ENCODE measurements at regions not wholly inside any gene's neighbourhood (a gene's known extent, or its start where the extent isn't known, plus 50 kb on each side); places are given as distances from the start of the nearest gene placed in this dataset.

DNA sequence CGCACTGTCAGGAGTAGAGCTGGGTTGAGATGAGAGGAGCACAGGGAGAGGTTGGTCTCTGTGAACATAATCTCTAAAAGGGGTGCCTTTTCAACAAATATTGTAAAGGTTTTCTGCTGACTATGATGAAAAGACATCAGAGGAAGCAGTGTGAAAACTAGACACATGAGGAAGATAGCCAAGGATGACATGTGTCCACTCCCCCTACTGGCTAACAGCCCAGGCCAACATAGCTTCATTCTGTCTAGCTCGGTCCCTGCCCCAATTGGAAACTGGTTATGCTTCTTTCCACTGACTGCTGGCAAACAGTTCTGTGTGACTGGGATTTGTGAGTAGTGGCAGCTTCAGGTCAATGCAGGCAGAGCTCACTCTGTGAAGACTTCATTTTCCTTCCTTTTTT, 115.4 kb upstream of the ESX1 start:
- TF ChIP-seq, protein P1, sequence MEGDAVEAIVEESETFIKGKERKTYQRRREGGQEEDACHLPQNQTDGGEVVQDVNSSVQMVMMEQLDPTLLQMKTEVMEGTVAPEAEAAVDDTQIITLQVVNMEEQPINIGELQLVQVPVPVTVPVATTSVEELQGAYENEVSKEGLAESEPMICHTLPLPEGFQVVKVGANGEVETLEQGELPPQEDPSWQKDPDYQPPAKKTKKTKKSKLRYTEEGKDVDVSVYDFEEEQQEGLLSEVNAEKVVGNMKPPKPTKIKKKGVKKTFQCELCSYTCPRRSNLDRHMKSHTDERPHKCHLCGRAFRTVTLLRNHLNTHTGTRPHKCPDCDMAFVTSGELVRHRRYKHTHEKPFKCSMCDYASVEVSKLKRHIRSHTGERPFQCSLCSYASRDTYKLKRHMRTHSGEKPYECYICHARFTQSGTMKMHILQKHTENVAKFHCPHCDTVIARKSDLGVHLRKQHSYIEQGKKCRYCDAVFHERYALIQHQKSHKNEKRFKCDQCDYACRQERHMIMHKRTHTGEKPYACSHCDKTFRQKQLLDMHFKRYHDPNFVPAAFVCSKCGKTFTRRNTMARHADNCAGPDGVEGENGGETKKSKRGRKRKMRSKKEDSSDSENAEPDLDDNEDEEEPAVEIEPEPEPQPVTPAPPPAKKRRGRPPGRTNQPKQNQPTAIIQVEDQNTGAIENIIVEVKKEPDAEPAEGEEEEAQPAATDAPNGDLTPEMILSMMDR (IDR thresholded peaks at IDR 0.05; ENCODE audit: low read depth, low read length, poor library complexity, severe bottlenecking) = no peak
- TF ChIP-seq EZH2phosphoT487 (IDR thresholded peaks at IDR 0.05; ENCODE audit: borderline replicate concordance, low read length) = no peak
